IPS-NIHi11 (cell line): ENCODE measurements at regions not wholly inside any gene's neighbourhood (a gene's known extent, or its start where the extent isn't known, plus 50 kb on each side); places are given as distances from the start of the nearest gene placed in this dataset.

Source experiments
- DNase-seq: peaks from one replicate; pipeline ENCODE4 v3.0.0; 2012; ENCODE audit warnings: mixed read lengths, low spot score

DNA sequence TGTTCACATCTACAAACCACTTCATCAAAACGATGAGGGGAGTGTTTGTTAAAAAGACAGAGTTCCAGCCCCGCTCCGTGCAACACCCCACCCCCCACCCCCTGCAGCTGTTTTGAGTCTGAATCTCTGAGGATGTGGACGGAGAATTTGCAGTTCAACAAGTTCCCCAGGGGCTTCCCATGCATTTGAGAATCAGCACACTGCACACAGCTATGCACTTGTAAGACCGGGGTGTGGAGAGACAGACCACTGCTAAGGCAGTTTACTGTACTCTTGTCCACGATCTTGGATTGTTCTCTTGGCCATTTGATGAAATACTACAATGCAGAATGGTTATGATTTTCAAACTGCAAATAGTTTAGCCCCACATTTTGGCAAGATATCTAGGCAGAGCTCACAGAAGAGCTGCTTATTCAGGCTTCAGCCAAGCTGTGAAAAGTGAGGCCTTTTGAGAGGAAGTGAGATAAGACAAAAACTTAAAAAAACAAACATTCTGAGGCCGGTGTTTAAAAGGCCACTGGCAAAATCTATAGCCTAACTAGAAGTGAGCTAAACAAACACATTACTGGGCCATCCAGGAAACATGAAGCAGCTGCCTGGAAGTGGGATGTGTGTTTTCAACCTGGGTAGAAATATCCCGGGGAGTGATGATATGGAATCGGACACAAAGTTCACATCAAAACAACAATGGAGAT, 308.2 kb upstream of the ADAMTS9 start:
- DNase-seq, result no peak

DNA sequence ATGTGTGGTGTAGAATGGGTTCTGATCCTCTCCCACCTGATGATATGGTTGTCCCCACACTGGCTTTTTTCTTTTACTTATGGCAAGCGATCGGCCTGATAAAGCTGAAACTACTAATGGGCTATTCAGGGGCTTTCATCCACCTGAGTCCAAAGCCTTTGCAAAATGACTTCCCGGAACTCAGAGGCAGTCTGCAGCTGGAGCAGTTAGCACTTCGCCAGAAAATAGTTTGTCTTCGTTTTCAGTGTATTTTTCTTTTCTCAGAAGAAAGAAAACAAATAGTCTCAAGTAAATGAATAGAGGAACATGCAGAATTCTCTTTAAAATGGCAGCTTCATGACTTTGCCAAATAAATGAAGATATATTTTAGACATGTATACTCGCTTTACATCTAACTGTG, 306.0 kb upstream of the ADAMTS9 start:
- no peak for DNase-seq

GRCh38 chr3:64992530-64993285, 304.9 kb upstream of the ADAMTS9 start:
- peak; percentile 37 for DNase-seq

DNA sequence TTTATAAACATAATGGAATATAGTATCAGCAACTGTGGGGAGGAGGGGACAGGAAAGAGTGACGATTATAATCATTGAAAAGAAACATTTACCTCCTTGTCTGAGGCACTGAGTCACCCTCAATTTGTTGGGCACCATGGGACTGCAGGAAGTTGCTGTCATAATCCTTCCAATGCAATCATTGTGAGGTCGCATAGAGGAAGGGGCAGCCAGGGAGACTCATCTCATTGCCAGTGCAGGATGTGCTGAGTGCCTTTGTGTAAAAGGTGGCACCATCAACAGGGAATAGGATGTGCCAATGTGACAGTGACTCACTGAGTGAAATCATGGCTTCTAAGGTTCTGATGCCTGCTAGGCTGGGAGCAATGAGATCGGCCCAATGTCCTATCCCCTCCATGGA, 300.4 kb upstream of the ADAMTS9 start:
- no peak for DNase-seq

DNA sequence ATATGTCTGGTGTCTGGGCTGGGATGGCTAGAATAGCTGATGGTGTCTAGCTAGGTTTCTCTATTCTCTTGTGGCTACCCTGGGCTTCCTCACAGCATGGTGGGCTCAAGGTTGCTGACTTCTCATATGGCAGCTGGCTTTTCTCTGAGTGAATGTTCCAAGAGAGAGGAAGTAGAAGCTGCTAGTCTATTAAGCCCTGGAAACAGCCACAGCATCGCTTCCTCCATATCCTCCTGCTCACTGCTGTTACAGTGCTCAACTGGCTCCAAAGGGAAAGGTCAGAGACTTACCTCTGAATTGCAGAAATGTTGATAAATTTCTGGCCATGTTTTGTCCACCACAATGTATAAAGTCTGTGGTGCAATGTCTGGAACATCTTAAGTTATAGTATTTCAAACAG, 299.9 kb upstream of the ADAMTS9 start:
- DNase-seq, result no peak

DNA sequence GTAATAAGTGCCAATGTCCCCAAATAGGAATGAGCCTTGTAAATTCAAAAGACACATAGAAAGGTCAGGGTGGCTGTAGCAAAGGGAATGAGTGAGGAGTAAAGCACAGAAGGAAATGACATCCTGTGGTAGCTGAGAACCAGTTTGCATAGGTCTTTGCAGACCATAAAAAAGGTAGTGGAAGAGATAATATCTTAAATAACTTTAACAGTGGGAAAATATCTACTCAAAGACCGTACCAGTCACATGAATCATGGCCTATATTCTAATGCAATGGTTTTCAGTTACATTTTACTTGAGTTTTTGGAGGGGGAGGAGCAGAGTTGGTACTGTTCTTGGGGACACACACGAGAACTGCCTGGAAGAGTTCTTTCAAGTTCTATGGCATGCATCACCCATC, 297.3 kb upstream of the ADAMTS9 start:
- no peak for DNase-seq

DNA sequence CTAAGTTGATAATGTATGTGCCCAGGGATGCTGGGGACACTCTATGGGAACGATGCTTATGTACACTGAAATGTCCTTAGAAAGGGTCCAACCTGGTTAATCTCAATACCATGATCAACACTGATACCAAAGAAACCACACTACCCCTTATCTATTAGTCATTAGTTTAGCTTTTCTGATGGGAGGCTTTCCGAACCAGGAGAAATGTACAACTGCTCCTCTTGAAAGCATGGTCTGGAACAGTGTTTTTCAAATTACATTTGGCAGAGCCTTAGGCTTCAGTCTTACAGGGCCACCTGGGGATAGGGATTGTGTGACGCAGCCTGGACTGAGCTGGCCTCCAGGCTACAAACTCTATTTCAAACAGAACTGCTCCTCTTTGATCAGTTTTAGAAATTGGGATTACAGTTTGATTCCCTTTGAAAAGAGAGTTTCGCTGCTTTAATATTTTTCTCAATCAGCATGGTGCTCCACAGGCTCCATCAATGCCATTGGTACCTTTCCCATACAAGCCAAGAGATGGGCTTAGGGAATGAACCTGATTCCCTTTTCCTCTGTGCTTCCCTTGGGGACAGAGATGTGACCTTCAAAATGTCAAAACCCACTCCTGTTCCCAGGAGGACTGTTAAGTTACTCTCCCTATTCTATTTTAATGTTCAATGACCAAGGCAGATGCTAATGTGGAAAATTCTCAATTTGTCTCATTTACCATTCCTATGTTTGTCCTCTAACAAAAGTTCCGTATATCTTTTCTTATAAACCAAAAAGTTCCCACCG, 296.0 kb upstream of the ADAMTS9 start:
- DNase-seq, result no peak

GRCh38 chr3:64977308-64978100, 289.7 kb upstream of the ADAMTS9 start:
- no peak for DNase-seq

DNA sequence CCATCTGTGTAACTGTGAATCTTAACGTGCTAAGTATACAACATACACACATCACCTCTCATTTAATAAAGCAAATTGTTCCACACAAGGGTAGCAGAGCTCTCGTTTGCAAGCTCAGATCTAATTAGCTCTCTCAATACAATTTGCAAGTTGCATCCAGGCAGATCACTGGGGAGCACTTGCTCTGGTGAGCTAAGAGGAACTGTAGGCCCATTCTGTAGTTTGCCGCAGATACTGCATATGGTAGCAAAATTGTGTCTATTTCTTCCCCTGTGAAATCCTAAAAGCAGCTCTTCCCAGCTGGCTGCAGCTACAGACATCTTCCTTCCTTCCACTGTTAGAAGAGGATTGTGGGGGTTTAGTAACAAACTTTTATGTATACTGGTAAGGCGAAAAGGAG, 288.7 kb upstream of the ADAMTS9 start:
- DNase-seq, result no peak

GRCh38 chr3:64975147-64975546, 287.3 kb upstream of the ADAMTS9 start:
- DNase-seq, result no peak

DNA sequence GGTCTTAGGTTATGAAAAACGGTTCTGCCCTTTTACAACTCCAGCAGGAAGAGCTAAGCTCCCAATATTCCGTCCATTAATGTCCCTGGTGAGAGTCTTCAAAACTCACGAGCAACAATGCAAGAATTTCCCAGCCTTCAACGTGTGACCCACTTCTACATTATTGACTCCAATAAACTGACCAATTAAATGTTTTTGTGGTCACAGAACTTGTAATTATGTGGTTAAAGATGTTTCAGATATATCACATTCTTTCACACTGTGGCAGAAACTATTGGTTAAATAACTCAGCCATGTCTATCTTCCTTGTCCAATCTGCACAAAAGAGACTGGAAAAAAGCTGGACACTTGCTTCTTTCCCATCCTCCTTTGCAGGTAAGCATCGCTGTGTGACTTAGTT, 286.6 kb upstream of the ADAMTS9 start:
- DNase-seq, result no peak

GRCh38 chr3:64972793-64973192, 285.0 kb upstream of the ADAMTS9 start:
- no peak for DNase-seq

DNA sequence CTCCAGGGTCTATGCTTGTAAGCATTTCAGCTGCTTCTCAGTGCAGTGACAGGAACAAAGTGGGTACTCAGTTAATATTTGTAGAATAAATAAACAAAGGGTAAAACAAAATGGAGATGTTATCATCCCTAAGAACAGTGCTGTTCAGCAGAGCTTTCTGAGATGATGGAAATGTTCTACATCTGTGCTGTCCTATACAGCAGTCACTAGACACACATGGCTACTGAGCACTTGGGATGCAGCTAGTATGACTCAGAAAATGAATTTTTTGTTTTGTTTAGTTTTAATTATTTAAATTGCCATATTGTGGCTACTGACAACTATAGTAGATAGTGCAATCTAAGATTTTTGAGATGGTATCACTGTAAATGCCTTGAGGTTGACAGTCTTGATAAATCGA, 283.8 kb upstream of the ADAMTS9 start:
- no peak for DNase-seq

GRCh38 chr3:64970634-64971033, 282.8 kb upstream of the ADAMTS9 start:
- DNase-seq, result no peak

DNA sequence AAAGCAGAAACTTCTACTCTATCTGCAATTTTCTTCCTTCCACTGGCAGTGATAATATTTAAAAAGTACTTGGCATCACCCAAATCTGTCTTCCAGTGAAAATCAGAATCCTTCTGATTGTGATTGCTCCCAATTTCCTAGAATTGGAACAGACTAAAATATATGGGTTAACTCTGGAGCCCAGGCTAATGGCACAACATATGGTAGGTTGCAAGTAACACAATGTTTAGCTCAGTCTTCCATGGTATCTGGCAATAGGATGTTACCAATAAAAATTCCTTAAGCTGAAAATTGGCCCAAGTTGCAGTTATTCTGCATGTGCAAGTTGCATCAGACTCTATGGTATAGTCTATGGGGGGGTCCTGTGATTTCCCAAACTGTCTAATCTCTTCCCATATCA, 273.5 kb upstream of the ADAMTS9 start:
- DNase-seq, result no peak

GRCh38 chr3:64958199-64958843, 270.5 kb upstream of the ADAMTS9 start:
- DNase-seq, result no peak

DNA sequence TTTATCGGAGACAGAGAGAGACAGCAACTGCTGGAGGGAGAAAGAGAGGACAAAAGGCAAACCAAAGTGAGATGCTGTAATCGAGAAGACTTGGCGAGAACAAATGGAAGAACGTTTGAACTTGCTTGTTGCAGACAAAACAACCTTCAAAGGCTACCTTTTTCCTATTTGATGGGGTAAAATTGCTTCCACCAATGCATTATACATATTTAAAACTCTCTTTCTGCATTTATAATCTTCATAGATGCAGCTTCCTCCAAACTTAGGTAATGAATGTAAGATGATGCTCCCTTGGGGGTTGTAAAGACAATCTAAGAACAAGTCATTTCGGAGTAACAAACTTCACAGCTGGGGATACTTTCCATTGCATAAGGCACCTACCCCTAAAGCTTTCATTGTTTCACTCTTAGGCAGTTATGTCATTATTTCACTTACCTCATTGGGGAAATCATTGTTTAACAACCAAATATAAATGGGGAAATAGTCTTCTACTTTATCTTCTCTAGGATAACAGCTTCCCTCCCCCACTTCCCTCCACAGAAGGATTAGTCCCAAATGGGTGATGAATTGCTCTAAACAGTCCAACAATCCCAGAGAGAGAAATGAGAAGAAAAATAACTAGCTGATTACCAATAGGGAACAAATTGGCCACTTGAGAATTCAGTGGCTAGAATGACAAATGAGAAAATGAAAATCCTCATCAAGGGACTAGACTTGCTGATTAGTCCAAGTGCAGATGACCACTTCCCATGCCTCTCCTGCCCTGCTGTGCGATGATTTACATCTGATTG, 269.8 kb upstream of the ADAMTS9 start:
- DNase-seq, result no peak

DNA sequence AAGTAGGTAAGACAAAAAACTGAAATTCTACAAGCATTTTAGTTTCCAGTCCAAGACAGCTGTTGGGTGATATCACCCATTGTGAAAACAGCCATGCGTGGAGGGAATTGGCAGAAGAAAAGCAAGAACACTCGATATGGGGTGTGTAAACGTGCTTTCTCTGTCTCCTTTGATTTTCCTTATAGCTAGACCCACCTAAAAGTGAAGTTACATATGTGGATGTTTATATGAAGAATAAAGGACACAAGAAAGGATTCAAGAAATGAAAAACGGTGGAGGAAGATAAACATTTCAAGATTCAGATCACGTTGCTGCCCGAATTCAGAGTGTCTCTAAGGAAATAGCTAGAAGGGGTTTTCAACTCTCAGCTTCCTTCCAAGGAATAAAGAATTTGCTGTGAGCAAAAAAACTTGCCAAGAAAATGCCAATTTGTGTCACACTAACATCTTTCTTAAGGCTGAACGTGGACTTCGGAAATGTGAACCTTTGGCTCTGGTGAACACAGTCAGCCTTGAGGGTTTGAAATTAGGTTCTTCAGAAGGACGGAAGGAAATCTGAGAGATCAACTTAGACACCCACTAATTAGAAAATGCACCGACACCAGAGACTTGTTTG, 269.0 kb upstream of the ADAMTS9 start:
- DNase-seq, result no peak

- DNase-seq, result no peak
These were observed 267.3 kb upstream of the ADAMTS9 start for GRCh38 chr3:64954995-64955636.

- peak; percentile 55 for DNase-seq
These were observed 257.4 kb upstream of the ADAMTS9 start for GRCh38 chr3:64945171-64945729.
